Stimulated activated CD4-positive, alpha-beta T cell treated with anti-CD3 and anti-CD28 coated beads, Interleukin-4, amount 100 ng/mL, for 24 hours (primary cell): ENCODE measurements at regions not wholly inside any gene's neighbourhood (a gene's known extent, or its start where the extent isn't known, plus 50 kb on each side); places are given as distances from the start of the nearest gene placed in this dataset.
"Not testable (repeated sequence)": the region's sequence is repeated elsewhere in the genome, so short reads cannot be mapped to it uniquely, and the experiment has no call there.

Source experiments
- DNase-seq: peaks from one replicate; pipeline ENCODE4 v3.0.0-alpha.2; 2020

GRCh38 chr16:75780669-75781068 is 54.4 kb upstream of the CPHXL start:
- DNase-seq: no peak

DNA sequence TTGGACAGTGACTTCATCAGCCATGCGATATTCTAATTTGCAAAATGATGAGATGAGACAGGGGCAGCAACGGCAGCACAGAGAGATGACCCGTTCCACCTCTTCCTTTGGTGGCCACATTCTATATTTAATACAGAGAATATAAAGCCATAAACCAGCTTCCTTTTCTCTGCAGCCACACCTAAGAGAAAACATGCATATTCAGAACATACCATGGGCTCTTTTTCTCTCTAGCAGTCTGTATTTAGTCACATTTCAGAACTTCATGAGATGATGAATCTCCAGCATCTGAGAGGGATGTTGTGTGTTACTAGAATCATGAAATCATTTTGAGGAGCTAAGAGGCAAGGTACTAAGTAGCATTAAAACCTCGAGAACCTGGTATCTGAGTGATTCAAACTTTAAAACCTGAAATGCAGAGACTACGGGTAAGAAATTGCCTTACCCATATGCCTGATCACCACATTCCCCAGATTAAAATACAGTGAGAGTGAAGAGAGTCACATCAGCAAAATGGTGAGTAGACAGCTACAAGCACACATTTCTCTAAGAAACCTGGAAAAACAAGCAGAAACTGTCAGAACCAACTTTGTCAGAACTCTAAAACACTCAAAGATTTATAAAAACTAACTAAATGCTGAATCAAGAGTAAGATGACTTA is 55.5 kb upstream of the CPHXL start:
- DNase-seq: no peak

GRCh38 chr16:75787440-75787839 is 61.1 kb upstream of the CPHXL start:
- DNase-seq: no peak

GRCh38 chr16:75789237-75789636 is 62.9 kb upstream of the CPHXL start:
- peak; percentile 20 for DNase-seq

- DNase-seq: no peak
These were observed 66.6 kb upstream of the CPHXL start for GRCh38 chr16:75792771-75793492.

DNA sequence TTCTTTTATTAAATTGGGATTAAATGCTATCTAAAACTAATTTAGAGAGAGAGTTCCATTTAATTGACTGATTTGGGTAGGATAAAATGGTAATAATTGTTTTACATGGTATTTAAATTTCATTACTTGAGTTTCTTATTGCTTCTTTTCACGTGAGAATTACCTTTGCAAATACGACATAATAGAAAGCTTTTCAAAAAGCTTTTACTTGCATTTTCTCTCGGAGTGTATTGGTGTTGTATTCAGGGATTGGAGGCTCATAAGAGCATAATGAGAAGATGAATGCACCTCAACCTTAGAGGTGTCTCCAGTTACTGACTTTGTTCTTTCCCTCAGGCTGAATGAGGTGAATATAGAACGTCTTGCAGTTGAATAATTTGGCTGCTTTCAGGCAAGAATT is 67.4 kb upstream of the CPHXL start:
- no peak for DNase-seq

DNA sequence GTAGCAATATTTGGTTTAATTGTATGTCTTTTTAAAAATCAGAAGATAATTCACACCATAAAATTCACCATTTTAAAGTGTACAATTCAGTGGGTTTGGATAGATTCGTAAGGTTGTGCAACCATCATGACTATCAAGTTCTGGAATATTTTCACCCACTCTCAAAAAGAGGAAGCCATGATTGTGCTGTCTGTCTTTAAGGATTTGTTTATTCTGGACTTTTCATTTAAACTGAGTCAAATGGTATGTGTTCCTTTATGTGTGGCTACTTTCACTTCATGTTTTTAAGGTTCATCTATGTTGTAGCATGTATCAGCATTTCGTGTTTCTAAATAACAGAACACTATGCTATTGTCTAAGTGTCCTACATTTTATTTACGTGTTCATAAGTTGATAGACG is 68.1 kb upstream of the CPHXL start:
- DNase-seq: no peak

DNA sequence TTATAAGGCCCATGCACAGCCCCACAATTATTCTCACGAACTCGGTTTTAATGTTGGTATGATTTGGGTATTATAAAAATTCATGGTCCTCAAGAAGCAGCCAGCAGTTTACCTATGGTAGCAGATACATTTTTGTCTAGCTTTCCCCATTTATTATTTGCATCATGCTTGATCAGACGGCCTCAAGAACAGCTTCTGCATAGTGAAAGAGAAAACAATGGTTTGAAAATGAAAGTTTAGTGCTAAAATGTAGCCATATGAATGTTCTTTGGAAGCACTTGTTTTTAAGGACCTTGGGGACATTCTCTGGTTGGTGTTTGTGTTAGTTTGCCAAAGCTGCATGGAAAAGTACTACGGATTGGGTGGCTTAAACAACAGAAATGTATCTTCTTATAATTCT is 72.4 kb upstream of the CPHXL start:
- no peak for DNase-seq

GRCh38 chr16:75801307-75801706 is 75.0 kb upstream of the CPHXL start:
- DNase-seq: no peak

- DNase-seq: no peak
These were observed 77.5 kb upstream of the CPHXL start for GRCh38 chr16:75803753-75804152.

GRCh38 chr16:75804368-75804767 is 78.1 kb upstream of the CPHXL start:
- DNase-seq: no peak

DNA sequence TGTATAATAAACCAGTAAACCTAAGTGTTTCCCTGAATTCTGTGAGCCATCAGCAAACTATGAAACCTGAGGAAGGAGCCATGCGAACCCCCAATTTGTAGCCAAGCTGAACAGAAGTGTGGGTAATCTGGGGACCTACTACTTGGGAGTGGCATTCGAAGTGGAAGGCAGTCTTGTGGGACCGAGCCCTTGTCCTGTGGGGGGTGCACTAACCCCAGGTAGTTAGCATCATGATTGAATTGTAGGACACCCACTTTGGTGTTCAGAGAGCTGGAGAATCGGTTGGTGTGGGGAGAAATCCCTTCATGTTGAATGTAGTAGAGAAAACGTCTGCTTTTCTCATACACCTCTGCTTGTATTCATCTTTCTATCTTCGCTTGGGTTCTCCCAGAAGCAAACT is 79.7 kb upstream of the CPHXL start:
- DNase-seq: no peak

GRCh38 chr16:75806487-75806886 is 80.2 kb upstream of the CPHXL start:
- no peak for DNase-seq

GRCh38 chr16:75810342-75810741 is 84.1 kb upstream of the CPHXL start:
- DNase-seq: no peak

DNA sequence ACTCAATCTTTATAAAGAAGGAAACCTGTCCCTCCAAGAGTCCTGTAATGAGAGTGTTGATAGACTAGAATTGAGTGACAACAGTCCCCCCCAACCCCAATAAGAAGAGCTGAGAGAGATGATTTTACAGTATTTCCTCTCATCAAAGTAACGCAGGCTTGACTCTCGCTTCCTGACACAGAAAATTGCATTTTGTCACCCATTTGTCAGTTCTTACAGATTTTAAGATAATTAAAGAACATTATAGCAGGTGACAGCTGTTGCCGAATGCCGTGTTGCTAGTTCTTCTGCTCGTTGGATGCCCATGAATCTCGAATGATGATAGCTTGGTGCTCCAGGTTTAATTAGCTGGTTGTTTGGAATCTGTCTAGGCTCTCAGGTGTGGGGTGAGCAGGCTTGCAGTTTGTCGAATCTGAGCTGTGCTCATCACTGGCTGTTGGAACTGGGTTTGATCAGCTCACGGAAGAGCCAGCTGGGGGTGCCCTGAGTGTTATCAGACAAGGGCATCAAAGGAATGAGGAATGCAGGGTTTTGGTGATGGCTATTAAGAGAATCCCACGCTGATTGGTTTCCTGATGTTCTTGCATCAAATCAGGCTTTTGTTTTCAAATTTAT is 84.8 kb upstream of the CPHXL start:
- no peak for DNase-seq

DNA sequence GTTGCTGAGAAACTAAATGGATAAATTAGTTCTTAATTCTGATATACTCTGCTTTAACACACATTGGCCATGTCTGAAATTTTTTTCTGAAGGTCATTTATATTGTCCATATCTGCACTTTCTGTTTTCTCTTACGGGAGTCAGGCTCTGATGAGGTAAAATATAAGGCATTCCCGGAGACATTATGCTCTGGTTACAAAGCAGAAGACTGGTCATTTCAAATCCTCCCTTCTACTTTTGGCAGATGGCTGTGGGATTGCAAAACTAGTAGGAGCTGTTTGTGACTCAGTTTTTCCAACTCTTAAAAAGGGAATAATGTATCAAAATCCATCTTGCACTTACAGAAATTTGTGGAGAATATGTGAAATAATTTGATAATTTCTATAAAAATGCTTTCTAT is 92.2 kb upstream of the CPHXL start:
- DNase-seq: no peak

DNA sequence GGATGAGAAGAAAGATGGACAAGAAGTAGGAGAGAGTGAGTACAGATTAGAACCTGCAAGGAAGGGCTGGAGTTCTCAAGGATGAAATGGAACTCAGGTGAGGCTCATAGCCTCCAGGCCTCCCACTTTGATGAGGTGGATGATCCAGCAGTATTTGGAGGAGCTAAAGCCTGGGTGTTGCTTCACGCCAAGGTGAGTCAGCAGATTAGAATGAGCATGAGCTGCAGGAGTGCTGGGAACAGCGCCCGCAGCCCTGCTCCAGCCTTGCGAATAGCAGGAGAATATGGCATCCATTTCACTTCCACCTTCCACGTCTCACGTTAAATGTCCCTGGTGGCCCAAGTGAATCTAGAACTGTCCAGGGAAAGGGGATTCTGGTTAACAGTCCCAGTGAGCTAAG is 94.4 kb upstream of the CPHXL start:
- DNase-seq: no peak

GRCh38 chr16:75821117-75821516 is 94.8 kb upstream of the CPHXL start:
- no peak for DNase-seq

DNA sequence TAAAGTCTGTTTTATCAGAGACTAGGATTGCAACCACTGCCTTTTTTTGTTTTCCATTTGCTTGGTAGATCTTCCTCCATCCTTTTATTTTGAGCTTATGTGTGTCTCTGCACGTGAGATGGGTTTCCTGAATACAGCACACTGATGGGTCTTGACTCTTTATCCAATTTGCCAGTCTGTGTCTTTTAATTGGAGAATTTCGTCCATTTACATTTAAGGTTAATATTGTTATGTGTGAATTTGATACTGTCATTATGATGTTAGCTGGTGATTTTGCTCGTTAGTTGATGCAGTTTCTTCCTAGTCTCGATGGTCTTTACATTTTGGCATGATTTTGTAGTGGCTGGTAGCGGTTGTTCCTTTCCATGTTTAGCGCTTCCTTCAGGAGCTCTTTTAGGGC is 99.5 kb upstream of the CPHXL start:
- DNase-seq: not testable (repeated sequence)

DNA sequence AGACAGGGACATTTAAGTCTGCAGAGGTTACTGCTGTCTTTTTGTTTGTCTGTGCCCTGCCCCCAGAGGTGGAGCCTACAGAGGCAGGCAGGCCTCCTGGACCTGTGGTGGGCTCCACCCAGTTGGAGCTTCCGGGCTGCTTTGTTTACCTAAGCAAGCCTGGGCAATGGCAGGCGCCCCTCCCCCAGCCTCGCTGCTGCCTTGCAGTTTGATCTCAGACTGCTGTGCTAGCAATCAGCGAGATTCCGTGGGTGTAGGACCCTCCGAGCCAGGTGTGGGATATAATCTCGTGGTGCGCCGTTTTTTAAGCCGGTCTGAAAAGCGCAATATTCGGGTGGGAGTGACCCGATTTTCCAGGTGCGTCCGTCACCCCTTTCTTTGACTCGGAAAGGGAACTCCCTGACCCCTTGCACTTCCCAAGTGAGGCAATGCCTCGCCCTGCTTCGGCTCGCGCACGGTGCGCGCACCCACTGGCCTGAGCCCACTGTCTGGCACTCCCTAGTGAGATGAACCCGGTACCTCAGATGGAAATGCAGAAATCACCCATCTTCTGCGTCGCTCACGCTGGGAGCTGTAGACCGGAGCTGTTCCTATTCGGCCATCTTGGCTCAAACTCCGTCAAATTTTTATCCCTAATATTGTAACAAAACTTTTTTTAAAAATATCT is 101.2 kb upstream of the CPHXL start:
- not testable (repeated sequence) for DNase-seq

DNA sequence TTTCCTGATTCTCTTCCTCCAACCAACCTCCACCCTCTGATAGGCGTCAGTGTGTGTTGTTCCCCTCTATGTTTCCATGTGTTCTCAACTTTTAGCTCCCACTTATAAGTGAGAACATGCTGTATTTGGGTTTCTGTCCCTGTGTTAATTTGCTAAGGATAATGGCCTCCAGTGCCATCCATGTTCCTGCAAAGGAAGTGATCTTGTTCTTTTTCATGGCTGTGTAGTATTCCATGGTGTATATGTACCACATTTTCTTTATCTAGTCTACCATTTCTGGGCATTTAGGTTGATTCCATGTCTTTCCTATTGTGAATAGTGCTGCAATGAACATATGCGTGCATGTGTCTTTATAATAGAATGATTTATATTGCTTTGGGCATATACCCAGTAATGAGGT is 107.1 kb upstream of the CPHXL start:
- DNase-seq: not testable (repeated sequence)

DNA sequence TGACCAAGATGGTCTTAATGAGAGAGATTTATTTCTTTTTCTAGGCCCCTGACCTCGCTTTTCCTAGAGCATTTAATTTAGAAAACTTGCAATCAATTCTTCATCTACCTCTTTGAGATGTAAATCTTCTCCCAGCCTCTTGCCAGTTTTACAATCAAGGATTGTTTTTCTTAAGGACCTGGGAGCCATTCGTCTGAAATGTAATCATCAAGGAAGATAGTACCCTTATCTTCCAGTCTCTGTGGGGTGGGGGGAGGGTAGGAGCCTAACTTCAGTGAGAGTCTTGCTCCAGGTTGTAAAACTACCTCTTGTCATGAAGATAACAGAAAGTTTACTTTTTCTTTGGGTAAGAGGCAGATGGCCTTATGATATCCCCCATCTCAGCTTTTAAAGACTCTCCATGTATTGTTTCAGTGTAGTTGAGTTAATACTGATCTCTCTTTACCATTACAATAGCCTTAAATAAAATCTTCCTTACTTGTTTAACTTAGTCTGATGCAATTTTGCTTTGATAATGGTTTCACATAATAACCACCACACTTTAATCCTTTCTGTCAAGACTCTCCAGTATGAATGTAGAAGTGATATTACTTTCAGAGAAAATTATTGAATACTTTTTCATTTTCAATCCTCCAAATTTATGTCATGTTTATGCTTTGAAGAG is 110.2 kb upstream of the CPHXL start:
- no peak for DNase-seq

DNA sequence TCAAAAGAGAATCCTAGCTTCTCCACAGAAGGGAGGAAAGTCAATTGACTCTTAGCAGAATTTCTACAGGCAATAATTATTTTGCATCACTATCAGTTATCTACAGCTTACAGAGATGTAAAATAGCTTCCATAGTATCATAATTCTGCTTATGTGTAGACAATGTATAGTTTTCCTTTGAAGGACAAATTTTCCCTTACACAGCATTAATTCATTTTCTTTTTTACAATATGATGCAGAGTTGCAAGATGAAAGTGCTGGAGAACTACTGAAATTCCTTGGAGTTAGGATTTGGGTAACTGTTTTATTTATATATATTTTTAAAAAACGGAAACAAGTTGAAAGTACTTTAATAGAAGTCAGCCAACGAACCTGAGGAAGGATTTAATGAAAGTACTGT is 111.0 kb upstream of the CPHXL start:
- no peak for DNase-seq
